ENCODE measurements at regions not wholly inside any gene's neighbourhood (a gene's known extent, or its start where the extent isn't known, plus 50 kb on each side); places are given as distances from the start of the nearest gene placed in this dataset.

DNA sequence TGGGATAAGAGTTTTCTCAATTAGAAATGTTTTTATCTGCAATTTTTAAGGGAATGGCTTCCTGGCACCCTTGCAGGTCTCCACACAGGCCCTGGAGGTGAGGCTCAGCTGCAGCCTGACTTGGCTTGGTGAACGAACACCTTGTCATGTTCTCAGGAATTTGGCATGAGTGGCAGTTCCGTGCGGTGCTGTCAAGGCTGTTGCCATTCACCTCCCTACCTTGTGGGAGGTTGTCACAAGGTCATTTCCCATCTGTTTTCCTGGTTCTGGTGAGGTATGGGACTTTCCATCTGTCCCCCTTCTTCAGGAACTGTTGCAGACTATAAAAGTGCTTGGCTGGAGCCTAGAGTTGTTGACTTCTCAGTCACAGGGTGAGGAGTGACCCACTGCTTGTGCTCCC lies 82.9 kb downstream of the ELOVL4 start:
- DNase-seq: no peak
- H3K9me3 ChIP-seq (replicated peaks; ENCODE audit: control insufficient read depth, low read depth, low read length): no peaks in the 10 kb centered on the region
- peaks cover under 1% of the 10 kb centered on the region for H3K4me1 ChIP-seq (ENCODE audit: control insufficient read depth, insufficient read depth, low read length)
- no peaks in the 10 kb centered on the region for H3K27me3 ChIP-seq (ENCODE audit: control insufficient read depth, insufficient read depth, low read length)
- H3K4me3 ChIP-seq (ENCODE audit: low read length): no peak overlapping the region
- no peaks in the 10 kb centered on the region for H3K36me3 ChIP-seq (ENCODE audit: control insufficient read depth, insufficient read depth, low read length)
- WGBS (ENCODE audit: insufficient coverage): 43% methylated on average over 3 of the region's 3 CpGs
- no peak overlapping the region for H3K27ac ChIP-seq (ENCODE audit: low read length)

DNA sequence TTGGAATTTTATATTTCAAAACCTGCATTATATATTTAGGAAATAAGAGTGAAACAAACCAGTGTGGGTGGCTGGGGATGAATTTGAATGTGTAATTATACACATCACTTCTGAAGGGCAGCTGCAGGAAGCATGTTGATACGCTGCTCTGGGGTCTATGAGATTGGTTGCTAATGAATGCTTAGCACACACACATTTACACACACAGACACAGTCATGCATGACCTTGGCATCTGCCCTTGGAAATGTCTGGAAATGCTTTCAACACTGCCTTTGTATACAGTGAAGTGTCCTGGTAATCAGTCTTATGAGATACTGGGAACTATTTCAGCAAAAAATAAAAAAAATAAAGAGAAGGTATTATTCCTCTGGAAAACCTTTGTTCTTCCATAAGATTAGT lies 83.4 kb downstream of the ELOVL4 start:
- no CpG with 5 or more reads among the region's 1 CpG for WGBS (ENCODE audit: insufficient coverage)
- Histone ChIP-seq H3K4me1 (ENCODE audit: control insufficient read depth, insufficient read depth, low read length) (no peaks in the 10 kb centered on the region), H3K9me3 (replicated peaks; ENCODE audit: control insufficient read depth, low read depth, low read length) (no peaks in the 10 kb centered on the region), H3K4me3 (ENCODE audit: low read length) (no peak overlapping the region), H3K36me3 (ENCODE audit: control insufficient read depth, insufficient read depth, low read length) (no peaks in the 10 kb centered on the region), H3K27ac (ENCODE audit: low read length) (no peak overlapping the region), H3K27me3 (ENCODE audit: control insufficient read depth, insufficient read depth, low read length) (no peaks in the 10 kb centered on the region)
- no peak for DNase-seq

DNA sequence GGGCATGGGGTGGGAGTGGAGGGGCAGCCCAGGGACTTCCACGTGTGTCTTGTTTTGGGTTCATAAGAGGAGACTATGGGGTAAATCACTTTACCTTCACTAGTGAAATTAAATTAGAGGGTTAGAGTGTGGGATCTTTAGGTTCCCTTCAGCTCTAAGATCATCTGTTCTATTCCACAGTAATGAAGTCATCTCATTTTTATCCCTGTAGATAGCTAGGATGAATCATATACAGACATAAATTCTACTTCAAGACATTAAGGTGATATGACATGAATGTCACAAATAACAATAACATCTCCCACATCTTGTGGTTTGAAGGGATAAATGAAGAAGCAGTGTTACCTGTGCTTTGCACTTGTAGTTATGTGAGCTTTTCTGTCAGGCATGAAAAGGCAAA lies 83.8 kb downstream of the ELOVL4 start:
- H3K36me3 ChIP-seq (ENCODE audit: control insufficient read depth, insufficient read depth, low read length): no peaks in the 10 kb centered on the region
- WGBS (ENCODE audit: insufficient coverage): no CpG with 5 or more reads among the region's 1 CpG
- no peak overlapping the region for H3K27ac ChIP-seq (ENCODE audit: low read length)
- H3K9me3 ChIP-seq (replicated peaks; ENCODE audit: control insufficient read depth, low read depth, low read length): no peaks in the 10 kb centered on the region
- no peaks in the 10 kb centered on the region for H3K27me3 ChIP-seq (ENCODE audit: control insufficient read depth, insufficient read depth, low read length)
- DNase-seq: no peak
- no peaks in the 10 kb centered on the region for H3K4me1 ChIP-seq (ENCODE audit: control insufficient read depth, insufficient read depth, low read length)
- H3K4me3 ChIP-seq (ENCODE audit: low read length): no peak overlapping the region

DNA sequence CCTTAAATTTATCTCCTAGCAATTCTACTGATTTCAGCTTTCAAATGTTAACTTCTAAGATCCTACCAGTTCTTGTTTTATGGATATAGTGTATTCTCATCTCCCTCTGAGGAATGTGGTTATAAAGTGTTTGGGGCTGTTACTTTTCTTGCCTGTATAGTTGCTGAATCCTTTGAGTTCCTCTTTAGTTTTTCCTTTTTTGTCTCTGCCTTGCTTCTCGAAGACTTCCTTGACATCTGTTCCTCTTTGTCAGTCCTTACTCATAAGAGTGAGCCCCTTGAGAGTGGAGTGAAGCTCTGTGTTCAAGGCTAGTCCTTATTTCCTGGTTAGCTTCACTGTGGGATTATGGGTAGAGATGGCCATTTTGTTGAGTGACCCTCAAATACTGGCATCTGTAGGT lies 84.6 kb downstream of the ELOVL4 start:
- Histone ChIP-seq H3K4me1 (ENCODE audit: control insufficient read depth, insufficient read depth, low read length) (no peaks in the 10 kb centered on the region), H3K36me3 (ENCODE audit: control insufficient read depth, insufficient read depth, low read length) (no peaks in the 10 kb centered on the region), H3K9me3 (replicated peaks; ENCODE audit: control insufficient read depth, low read depth, low read length) (no peaks in the 10 kb centered on the region), H3K27me3 (ENCODE audit: control insufficient read depth, insufficient read depth, low read length) (no peaks in the 10 kb centered on the region), H3K4me3 (ENCODE audit: low read length) (no peak overlapping the region), H3K27ac (ENCODE audit: low read length) (no peak overlapping the region)
- whole genome bisulfite sequencing (ENCODE audit: insufficient coverage): no CpG with 5 or more reads among the region's 1 CpG
- DNase-seq: no peak

DNA sequence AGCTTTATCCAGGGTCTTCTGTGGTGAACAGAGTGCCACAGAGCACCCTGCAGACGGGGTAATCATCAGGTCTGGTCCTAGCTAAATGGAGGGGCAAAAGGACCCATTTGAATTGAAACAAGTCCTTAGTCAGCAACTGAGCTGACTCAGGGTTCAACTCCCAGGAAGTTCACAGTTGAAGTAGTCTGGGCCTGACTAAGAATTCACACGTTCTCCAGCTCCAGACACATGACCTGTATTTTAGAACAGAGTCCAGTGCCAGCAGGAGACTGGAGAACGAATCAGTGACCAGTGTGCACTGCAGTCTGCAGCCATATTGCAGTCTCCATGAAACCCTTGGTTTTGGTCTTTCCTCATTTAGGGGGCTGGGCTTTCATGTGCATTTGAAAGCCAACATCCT lies 85.2 kb downstream of the ELOVL4 start:
- no peaks in the 10 kb centered on the region for H3K9me3 ChIP-seq (replicated peaks; ENCODE audit: control insufficient read depth, low read depth, low read length)
- no peaks in the 10 kb centered on the region for H3K27me3 ChIP-seq (ENCODE audit: control insufficient read depth, insufficient read depth, low read length)
- no peaks in the 10 kb centered on the region for H3K36me3 ChIP-seq (ENCODE audit: control insufficient read depth, insufficient read depth, low read length)
- no peak overlapping the region for H3K4me3 ChIP-seq (ENCODE audit: low read length)
- H3K27ac ChIP-seq (ENCODE audit: low read length): no peak overlapping the region
- H3K4me1 ChIP-seq (ENCODE audit: control insufficient read depth, insufficient read depth, low read length): no peaks in the 10 kb centered on the region
- no peak for DNase-seq
- 53% methylated on average over 3 of the region's 3 CpGs for WGBS (ENCODE audit: insufficient coverage)

DNA sequence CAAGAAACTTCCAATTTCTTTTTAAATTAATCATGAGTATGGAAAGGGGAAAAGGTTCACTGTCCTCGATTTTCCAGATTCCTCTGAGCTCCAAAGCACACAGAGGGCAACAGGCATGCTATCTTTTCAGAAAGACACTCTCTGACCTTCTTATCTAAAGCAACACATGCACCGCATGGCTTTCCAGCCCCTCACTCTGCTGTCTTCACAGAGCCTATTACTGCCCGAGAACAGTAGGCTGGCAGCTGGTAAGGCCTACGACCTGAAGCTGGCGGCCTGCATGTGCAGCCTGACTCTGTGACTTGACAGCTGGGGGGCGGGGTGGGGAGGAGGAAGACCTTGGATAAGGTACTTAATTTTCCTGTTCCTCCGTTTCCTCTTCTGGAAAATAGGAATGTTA lies 86.3 kb downstream of the ELOVL4 start:
- H3K27ac ChIP-seq (ENCODE audit: low read length): no peak overlapping the region
- H3K9me3 ChIP-seq (replicated peaks; ENCODE audit: control insufficient read depth, low read depth, low read length): no peaks in the 10 kb centered on the region
- no peak for DNase-seq
- WGBS (ENCODE audit: insufficient coverage): 49% methylated on average over 4 of the region's 7 CpGs
- H3K4me3 ChIP-seq (ENCODE audit: low read length): no peak overlapping the region
- no peaks in the 10 kb centered on the region for H3K4me1 ChIP-seq (ENCODE audit: control insufficient read depth, insufficient read depth, low read length)
- no peaks in the 10 kb centered on the region for H3K36me3 ChIP-seq (ENCODE audit: control insufficient read depth, insufficient read depth, low read length)
- H3K27me3 ChIP-seq (ENCODE audit: control insufficient read depth, insufficient read depth, low read length): no peaks in the 10 kb centered on the region

DNA sequence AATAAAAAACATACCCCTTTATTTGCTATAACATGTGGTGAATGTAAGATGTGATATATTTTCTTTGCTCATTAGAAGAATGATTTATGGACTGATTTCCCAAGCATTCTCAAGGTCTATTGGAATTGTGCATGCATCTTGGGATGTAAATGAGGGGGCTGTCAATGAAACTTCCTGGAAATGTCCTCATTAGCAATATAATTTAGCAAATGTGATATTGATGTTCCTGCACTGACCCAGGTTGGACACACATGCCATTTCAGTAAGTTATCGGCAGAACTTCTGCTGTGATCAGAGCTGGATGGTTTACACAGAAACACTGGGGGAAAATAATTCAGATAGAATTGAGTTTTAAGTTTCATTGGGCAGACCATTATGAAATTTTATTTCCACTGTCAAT lies 99.9 kb downstream of the ELOVL4 start:
- no peak overlapping the region for H3K4me3 ChIP-seq (ENCODE audit: low read length)
- no peaks in the 10 kb centered on the region for H3K36me3 ChIP-seq (ENCODE audit: control insufficient read depth, insufficient read depth, low read length)
- no peak overlapping the region for H3K27ac ChIP-seq (ENCODE audit: low read length)
- no peaks in the 10 kb centered on the region for H3K9me3 ChIP-seq (replicated peaks; ENCODE audit: control insufficient read depth, low read depth, low read length)
- WGBS (ENCODE audit: insufficient coverage): 80% methylated on average over 1 of the region's 1 CpG
- DNase-seq: no peak
- no peaks in the 10 kb centered on the region for H3K27me3 ChIP-seq (ENCODE audit: control insufficient read depth, insufficient read depth, low read length)
- H3K4me1 ChIP-seq (ENCODE audit: control insufficient read depth, insufficient read depth, low read length): no peaks in the 10 kb centered on the region

DNA sequence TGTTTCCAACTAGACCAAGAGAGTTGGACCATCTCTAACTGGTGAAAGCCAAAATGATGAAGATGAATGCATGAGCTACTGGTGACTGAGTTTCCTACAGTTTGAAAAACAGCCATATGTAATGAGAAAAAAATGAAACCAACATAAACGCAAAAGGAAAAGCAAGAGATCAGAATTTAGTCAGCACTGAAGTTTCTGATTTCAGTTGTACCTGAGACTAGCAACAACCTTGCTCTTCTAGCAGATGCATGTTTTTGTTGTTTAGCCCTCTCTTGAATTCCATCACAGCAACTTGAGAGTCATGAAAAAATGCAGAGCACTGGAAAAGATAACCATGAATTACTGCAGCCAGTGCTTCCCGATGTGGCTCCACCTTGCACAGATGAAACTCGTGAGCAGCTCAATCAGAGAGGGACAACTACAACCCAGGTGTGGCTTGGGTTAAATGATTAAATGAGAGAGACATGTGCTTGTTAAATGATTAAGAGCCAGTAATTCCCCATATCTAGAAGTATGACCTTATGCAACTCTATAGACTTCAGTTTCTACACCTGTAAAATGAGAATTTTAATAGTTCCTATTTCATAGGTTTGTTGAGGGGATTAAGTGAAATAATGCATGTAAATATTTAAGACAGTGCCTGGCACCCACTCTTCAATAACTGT lies 104.8 kb downstream of the ELOVL4 start:
- H3K27ac ChIP-seq (ENCODE audit: low read length): no peak overlapping the region
- no peak for DNase-seq
- no peaks in the 10 kb centered on the region for H3K9me3 ChIP-seq (replicated peaks; ENCODE audit: control insufficient read depth, low read depth, low read length)
- H3K4me3 ChIP-seq (ENCODE audit: low read length): no peak overlapping the region
- 67% methylated on average over 1 of the region's 3 CpGs for WGBS (ENCODE audit: insufficient coverage)
- no peaks in the 10 kb centered on the region for H3K4me1 ChIP-seq (ENCODE audit: control insufficient read depth, insufficient read depth, low read length)
- no peaks in the 10 kb centered on the region for H3K27me3 ChIP-seq (ENCODE audit: control insufficient read depth, insufficient read depth, low read length)
- H3K36me3 ChIP-seq (ENCODE audit: control insufficient read depth, insufficient read depth, low read length): no peaks in the 10 kb centered on the region

DNA sequence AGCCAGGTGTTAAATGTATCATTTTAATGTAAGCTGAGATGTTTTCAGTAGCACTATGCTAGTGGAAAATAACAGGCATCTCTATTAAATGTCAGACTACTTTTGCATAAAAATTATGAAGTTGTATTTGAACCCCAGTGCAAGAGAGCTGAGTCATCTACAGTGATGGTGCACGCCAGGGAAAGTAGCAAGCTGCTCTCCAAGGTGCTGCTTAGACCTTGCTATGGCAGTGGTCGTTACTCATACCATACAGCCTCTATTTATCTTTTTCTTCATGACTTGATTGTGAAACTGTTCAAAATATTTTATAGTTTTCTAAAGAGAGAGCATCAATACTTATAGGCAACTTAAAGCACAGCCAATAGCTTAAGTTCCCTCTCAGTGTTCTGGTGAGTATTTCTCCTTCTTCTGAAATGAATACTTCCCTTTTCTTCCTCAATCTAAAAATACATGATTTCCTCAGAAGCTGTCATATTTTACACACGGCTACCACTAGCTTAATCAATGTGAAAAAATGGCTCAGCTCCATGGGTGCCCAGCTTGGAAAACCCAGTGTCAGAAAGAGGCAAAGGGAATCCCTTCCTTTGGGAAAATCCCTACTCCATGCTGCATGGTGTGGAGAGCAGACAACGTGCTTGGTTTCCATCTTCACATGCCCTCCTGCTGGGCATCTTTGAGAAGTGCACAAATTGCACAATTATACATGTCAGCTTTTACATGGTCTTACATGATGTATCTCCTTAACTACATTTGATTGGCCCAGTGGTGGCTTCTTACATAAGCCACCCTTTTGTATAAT lies 105.6 kb downstream of the ELOVL4 start:
- WGBS (ENCODE audit: insufficient coverage): 82% methylated on average over 1 of the region's 4 CpGs
- Histone ChIP-seq H3K27me3 (ENCODE audit: control insufficient read depth, insufficient read depth, low read length) (no peaks in the 10 kb centered on the region), H3K4me1 (ENCODE audit: control insufficient read depth, insufficient read depth, low read length) (no peaks in the 10 kb centered on the region), H3K4me3 (ENCODE audit: low read length) (no peak overlapping the region), H3K9me3 (replicated peaks; ENCODE audit: control insufficient read depth, low read depth, low read length) (no peaks in the 10 kb centered on the region), H3K27ac (ENCODE audit: low read length) (no peak overlapping the region), H3K36me3 (ENCODE audit: control insufficient read depth, insufficient read depth, low read length) (no peaks in the 10 kb centered on the region)
- DNase-seq: no peak

DNA sequence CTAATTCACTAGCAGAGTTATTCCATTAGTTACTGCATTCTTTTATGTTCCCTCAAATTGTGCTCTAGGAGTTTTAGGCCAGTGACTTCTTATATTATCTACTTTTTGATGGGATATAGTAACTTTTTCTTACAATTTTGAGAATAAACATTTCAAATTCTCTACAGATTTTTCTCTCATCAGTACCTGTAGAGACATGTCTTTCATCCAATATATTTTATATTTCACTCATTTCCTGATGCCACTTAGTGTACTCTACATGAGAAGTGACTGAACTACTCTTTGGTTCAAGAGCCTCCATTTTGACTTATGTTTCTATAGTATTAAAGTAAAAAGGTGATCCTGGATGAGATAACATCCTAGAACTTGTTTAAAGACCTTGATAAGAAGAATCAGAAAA lies 108.5 kb downstream of the ELOVL4 start:
- H3K9me3 ChIP-seq (replicated peaks; ENCODE audit: control insufficient read depth, low read depth, low read length): no peaks in the 10 kb centered on the region

DNA sequence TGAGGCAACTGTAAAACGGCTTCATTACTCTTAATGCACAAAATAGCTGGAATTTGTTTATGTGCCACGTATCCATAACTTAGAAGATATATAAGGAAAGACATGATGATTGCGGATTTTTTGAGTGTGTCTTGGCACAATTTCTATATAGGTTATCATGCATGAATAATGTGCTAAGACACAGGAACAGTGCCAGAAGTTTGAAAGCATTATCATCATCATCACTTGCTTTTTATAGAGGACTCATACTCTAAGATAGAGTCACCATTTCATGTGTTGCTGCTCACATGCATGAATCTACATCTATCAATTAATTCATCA lies 113.4 kb downstream of the ELOVL4 start:
- H3K27ac ChIP-seq (ENCODE audit: low read length): no peak overlapping the region
- no peaks in the 10 kb centered on the region for H3K4me1 ChIP-seq (ENCODE audit: control insufficient read depth, insufficient read depth, low read length)
- WGBS (ENCODE audit: insufficient coverage): no CpG with 5 or more reads among the region's 3 CpGs
- no peak overlapping the region for H3K4me3 ChIP-seq (ENCODE audit: low read length)
- no peak for DNase-seq
- no peaks in the 10 kb centered on the region for H3K36me3 ChIP-seq (ENCODE audit: control insufficient read depth, insufficient read depth, low read length)
- no peaks in the 10 kb centered on the region for H3K27me3 ChIP-seq (ENCODE audit: control insufficient read depth, insufficient read depth, low read length)
- no peaks in the 10 kb centered on the region for H3K9me3 ChIP-seq (replicated peaks; ENCODE audit: control insufficient read depth, low read depth, low read length)

More for the DNA sequence above, 108.5 kb downstream of the ELOVL4 start:
- no peak overlapping the region for H3K27ac ChIP-seq (ENCODE audit: low read length)
- no peaks in the 10 kb centered on the region for H3K36me3 ChIP-seq (ENCODE audit: control insufficient read depth, insufficient read depth, low read length)
- no peak for DNase-seq
- no peaks in the 10 kb centered on the region for H3K27me3 ChIP-seq (ENCODE audit: control insufficient read depth, insufficient read depth, low read length)
- no peak overlapping the region for H3K4me3 ChIP-seq (ENCODE audit: low read length)
- H3K4me1 ChIP-seq (ENCODE audit: control insufficient read depth, insufficient read depth, low read length): no peaks in the 10 kb centered on the region
